GM18498 (cell line): ENCODE measurements at regions not wholly inside any gene's neighbourhood (a gene's known extent, or its start where the extent isn't known, plus 50 kb on each side); places are given as distances from the start of the nearest gene placed in this dataset.

Experiments
- ATAC-seq: cut with Tn5 transposase; IDR thresholded peaks from one replicate; pipeline ENCODE4 v1.9.1; 2021; ENCODE audit warnings: mild to moderate bottlenecking, moderate library complexity; ENCODE audit not compliant: unreplicated experiment

GRCh38 chr4:123787512-123788080, 391.0 kb downstream of the SPRY1 start:
- ATAC-seq = no peak

- no peak for ATAC-seq
Observed at GRCh38 chr4:123788577-123788976, 392.0 kb downstream of the SPRY1 start.

DNA sequence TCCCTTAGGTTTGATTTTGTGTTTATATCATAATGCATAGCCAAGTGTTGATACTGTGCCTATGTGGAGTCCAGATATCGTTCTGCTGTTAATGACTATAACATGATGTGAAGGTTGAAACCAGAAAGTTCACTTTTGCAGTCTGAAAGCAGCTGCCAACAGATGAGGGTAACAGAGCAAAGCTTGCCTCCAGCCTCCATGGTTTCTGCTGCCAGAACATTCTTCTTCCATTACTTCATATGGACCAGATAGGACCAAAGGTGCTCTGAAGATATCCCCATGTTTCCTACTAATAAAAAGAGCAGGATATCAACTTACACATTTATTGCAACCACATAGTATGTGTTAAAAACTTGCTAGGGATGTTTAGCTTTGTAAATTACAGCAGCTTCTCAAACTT, 394.1 kb downstream of the SPRY1 start:
- ATAC-seq = no peak

- no peak for ATAC-seq
Observed at GRCh38 chr4:123802082-123802645, 405.6 kb downstream of the SPRY1 start.

DNA sequence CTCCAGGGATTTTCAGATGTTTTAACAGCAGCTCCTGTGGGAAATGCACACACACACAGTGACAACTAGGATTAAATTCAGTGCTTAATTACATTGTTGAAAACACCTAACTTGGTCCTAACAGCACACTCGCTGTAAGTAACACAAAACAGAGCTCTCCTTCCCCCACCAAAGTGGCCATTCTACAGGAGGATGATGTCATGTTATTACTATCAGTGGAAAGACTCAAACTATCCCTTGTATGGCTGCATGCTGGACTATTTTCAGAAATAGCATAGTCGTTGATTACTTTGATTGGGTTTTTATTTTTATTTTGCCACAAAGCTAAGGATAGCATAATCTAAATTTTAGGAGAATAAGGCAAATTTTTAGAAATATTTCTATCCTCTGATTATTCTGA, 406.3 kb downstream of the SPRY1 start:
- ATAC-seq = no peak

DNA sequence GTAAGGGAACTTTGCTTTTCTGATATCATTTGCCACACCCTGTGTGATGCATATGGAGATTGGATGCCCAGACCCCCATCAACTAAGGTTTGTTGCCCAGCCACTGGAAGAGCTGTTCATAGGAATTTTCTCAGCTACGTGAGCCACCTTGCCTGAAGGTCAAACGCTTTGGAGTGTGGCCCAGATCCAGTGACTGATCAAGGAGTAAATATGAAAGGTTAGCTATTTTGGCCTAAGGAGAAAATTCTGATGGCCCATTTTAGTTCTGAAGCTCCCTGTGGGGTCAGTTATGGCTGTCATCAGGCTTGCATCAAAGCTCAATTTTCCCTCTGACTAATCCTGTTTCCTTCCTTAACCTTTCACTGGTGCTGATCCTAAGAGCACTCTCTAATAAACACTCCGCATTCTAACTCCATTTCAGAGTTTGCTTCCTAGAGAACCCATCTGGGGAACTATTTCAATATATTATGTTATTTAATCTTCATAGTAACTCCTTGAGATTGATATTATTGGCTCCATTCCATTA, 407.7 kb downstream of the SPRY1 start:
- ATAC-seq = no peak

- no peak for ATAC-seq
Observed at GRCh38 chr4:123806056-123806455, 409.5 kb downstream of the SPRY1 start.

GRCh38 chr4:123807187-123807586, 410.6 kb downstream of the SPRY1 start:
- no peak for ATAC-seq

GRCh38 chr4:123807866-123808265, 411.3 kb downstream of the SPRY1 start:
- ATAC-seq = no peak

- no peak for ATAC-seq
Observed at GRCh38 chr4:123809864-123810263, 413.3 kb downstream of the SPRY1 start.

- ATAC-seq = no peak
Observed at GRCh38 chr4:123812066-123812390, 415.4 kb downstream of the SPRY1 start.

DNA sequence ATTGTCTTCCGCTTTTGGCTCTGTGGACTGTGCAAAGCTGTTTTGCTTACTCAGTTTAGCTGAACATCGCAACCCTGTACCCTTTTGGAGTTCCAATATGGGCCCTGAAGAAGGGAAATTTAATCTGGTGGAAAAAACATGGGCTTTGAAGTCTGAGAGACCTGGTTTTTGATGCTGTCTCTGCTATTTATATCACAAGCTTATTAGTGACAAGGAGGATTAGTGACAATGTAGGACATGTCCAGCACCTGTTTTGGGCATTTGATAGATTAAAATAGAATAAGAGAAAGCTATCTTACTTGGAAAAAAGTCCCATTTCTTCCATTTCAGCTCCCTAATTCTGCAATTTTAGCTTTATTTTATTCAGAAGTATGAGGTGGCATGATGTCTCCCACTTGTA, 417.3 kb downstream of the SPRY1 start:
- no peak for ATAC-seq

GRCh38 chr4:123816462-123816861, 419.9 kb downstream of the SPRY1 start:
- no peak for ATAC-seq

DNA sequence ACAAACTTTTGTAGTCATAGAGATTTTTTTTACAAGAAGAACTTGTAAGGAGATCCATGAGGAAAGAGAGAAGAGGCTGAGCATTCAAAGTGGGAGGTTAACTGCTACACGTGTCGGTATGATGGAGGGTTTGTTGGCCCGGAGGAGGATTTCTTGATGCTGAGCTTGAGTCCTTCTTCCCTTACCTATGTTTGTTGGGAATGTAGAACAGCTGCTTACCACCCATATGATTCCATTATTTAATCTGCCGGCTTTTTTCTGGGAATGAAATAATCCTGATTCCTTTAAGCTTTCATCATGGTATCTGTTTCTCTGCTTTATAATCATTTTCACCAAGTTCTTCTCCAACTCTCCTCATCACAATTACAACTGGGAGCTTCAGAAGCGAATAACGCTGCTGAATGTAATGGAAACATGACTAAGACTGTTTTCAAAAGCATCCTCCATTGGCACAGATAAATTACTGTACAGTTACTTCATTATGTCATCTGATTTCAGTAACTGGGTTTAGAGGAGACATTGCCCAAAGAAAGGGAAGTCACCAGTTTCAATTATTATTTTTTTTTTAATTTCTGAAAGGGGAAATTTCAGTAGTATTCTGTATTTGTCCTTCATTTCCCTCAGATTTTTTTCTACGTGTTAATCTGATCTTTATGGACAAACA, 420.6 kb downstream of the SPRY1 start:
- ATAC-seq = no peak

- no peak for ATAC-seq
Observed at GRCh38 chr4:123819362-123820035, 422.9 kb downstream of the SPRY1 start.

DNA sequence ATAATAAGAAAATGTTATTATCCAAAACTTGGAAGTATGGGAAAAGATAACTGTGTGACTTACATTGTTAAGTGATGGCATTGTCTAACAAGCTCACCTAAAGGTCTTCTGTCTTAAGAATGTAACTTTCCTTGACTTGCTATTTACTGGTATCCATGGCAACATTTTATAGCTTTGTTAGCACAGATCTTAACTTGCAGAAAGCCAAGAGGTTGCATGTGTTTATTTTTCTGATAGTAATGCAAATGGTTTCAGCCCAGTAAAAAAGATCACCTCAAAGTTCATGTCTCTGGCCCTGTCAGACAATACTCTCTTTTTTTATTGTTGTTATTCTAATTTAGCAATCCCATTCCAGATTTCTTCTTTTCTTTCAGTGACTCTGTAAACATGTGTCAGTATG, 425.3 kb downstream of the SPRY1 start:
- no peak for ATAC-seq

DNA sequence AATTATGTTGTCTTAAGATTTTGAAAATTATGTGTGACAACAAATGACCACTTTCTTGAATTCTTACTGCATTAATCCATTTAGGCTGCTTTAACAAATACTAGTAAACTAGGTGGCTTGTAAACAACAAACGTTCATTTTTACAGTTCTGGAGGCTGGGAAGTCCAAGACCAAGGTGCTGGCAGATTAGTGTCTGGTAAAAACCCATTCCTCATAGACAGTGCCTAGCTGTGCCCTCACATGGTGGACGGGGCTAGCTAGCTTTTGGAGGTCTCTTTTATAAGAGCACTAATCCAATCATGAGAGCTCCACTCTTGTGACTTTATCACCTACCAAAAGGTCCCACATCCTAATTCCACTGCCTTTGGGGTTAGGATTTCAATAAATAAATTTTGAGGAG, 425.8 kb downstream of the SPRY1 start:
- ATAC-seq = no peak

GRCh38 chr4:123823244-123823643, 426.6 kb downstream of the SPRY1 start:
- ATAC-seq = no peak

DNA sequence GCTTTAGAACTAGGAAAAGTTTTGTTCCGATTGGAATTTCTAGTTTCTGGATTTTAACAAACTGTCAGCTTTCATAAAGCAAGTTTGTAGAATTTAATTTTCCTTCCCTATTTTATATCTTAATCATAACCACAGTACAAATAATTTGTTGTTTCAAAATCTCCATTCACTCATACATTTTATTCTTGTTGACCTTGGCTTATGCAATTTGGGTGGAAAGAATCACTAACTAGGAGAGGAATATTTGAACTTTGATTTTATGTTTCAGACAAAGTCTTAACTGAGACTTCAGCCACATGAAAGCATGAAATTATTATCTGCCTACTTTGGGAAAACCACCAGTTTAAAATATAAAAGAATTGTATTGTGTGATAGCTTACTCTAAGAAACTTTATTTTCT, 427.9 kb downstream of the SPRY1 start:
- no peak for ATAC-seq

GRCh38 chr4:123825596-123826291, 429.1 kb downstream of the SPRY1 start:
- ATAC-seq = no peak

DNA sequence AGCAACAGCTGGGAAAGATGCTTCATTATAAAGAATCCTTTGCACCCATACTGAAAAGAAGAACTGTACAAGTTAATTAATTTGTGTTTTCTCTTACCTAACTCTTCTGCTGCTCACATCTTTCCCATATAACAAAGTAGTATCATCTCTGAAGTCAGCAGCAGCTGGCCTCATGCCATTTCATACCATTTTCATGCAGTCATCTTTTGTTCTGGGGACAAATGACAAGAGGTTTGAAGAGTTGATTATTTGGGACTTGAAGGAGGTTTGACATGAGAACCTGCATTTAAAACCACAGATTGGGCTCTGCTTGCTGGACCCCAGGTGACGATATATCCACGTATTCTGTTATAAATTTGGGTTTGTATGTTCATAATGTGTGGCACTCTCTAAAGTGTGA, 430.3 kb downstream of the SPRY1 start:
- ATAC-seq = no peak
